Erythroblast (primary cell): ENCODE measurements at regions not wholly inside any gene's neighbourhood (a gene's known extent, or its start where the extent isn't known, plus 50 kb on each side); places are given as distances from the start of the nearest gene placed in this dataset.

Experiments
- GATA1 ChIP-seq: IDR thresholded peaks from 2 replicates; pipeline ENCODE4 v1.6.1; 2011; ENCODE audit warnings: low read depth, mild to moderate bottlenecking, control low read depth, low read length, moderate library complexity
- POLR2A ChIP-seq: IDR thresholded peaks from 2 replicates; pipeline ENCODE4 v1.6.1; 2011; ENCODE audit warnings: mild to moderate bottlenecking, low read length

DNA sequence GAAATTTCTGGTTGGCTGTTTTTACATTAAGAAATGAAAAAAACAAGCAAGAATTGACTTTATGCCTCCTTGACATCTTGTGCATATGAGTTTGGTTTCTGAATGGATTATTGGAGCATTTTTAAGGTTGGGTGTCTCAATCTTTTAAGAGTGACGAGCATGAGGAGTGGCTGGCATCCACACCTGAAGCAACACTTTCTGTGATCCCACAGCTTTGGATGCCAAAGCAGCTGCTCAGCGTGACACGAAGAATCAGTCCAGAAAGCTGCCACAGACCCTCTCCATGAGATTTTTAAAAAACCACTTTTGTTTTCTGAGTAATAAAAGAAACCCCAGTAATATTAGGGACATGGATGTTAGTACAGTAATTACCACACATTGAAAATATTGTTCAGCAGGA, 154.5 kb downstream of the KLF13 start:
- TF ChIP-seq POLR2A (no peak), GATA1 (no peak)
